NCI-H1417 (cell line): ENCODE measurements at regions not wholly inside any gene's neighbourhood (a gene's known extent, or its start where the extent isn't known, plus 50 kb on each side); places are given as distances from the start of the nearest gene placed in this dataset.

Source experiments
- DNase-seq, 3 experiments: peaks; one replicate each; lab custom pipeline; 2025; lab: John Stamatoyannopoulos, UW

- peak in 2 of 3 experiments; percentile 62 to 81 for DNase-seq
These were observed 101.4 kb downstream of the PERP start for GRCh38 chr6:138005846-138006245.

- DNase-seq = peak in 2 of 3 experiments; percentile 30 to 81
These were observed 100.2 kb downstream of the PERP start for GRCh38 chr6:138007014-138007472.

GRCh38 chr6:138008791-138009190 is 98.4 kb downstream of the PERP start:
- no peak for DNase-seq

GRCh38 chr6:138011413-138011812 is 95.8 kb downstream of the PERP start:
- no peak for DNase-seq

- peak in 2 of 3 experiments; percentile 15 to 28 for DNase-seq
These were observed 94.5 kb downstream of the PERP start for GRCh38 chr6:138012682-138013081.

- DNase-seq = no peak
These were observed 93.3 kb downstream of the PERP start for GRCh38 chr6:138013959-138014358.

GRCh38 chr6:138017166-138017757 is 90.0 kb downstream of the PERP start:
- DNase-seq = peak in 2 of 3 experiments; percentile 14 to 44

- DNase-seq = no peak
These were observed 88.9 kb downstream of the PERP start for GRCh38 chr6:138018297-138018696.

- DNase-seq = no peak
These were observed 81.7 kb downstream of the PERP start for GRCh38 chr6:138025528-138025978.

GRCh38 chr6:138026342-138026741 is 80.9 kb downstream of the PERP start:
- DNase-seq = no peak

- peak in 1 of 3 experiments; percentile 31 for DNase-seq
These were observed 78.3 kb downstream of the PERP start for GRCh38 chr6:138028893-138029292.

GRCh38 chr6:138030872-138031271 is 76.3 kb downstream of the PERP start:
- DNase-seq = no peak

- no peak for DNase-seq
These were observed 75.8 kb downstream of the PERP start for GRCh38 chr6:138031417-138031816.

- DNase-seq = no peak
These were observed 75.4 kb downstream of the PERP start for GRCh38 chr6:138031850-138032249.

- DNase-seq = no peak
These were observed 74.6 kb downstream of the PERP start for GRCh38 chr6:138032571-138032970.

GRCh38 chr6:138034229-138034628 is 73.0 kb downstream of the PERP start:
- DNase-seq = no peak

GRCh38 chr6:138035070-138035469 is 72.1 kb downstream of the PERP start:
- DNase-seq = peak; percentile 19 to 51 (median 20)

GRCh38 chr6:138036111-138036510 is 71.1 kb downstream of the PERP start:
- no peak for DNase-seq

GRCh38 chr6:138037009-138037504 is 70.2 kb downstream of the PERP start:
- DNase-seq = no peak

- DNase-seq = peak; percentile 22 to 69 (median 29)
These were observed 68.9 kb downstream of the PERP start for GRCh38 chr6:138038142-138038870.
